Testis (tissue), 2 donors: ENCODE measurements at regions not wholly inside any gene's neighbourhood (a gene's known extent, or its start where the extent isn't known, plus 50 kb on each side); places are given as distances from the start of the nearest gene placed in this dataset.

ENCODE experiments used
- CTCF ChIP-seq, 3 experiments: fragments of 450-650 bp in 2 of 3; fragments of 200-600 bp in 1 of 3; sonication (generic) in 1 of 3; IDR thresholded peaks; one replicate each; pipeline ENCODE4 v1.5.1; 2016 to 2019; ENCODE audit warnings: antibody characterized with exemption in 3 of 3, mild to moderate bottlenecking in 2 of 3, moderate library complexity in 1 of 3
- POLR2A ChIP-seq: fragments of 450-650 bp; IDR thresholded peaks from one replicate; pipeline ENCODE4 v1.6.1; 2017; ENCODE audit warnings: antibody characterized with exemption, mild to moderate bottlenecking, moderate library complexity

GRCh38 chr2:122542646-122543045, 787.2 kb downstream of the TSN start:
- no peak for TF ChIP-seq CTCF (IDR thresholded peaks at IDR 0.05)
- TF ChIP-seq POLR2A = no peak
